Right lung (tissue), 2 donors: ENCODE measurements at regions not wholly inside any gene's neighbourhood (a gene's known extent, or its start where the extent isn't known, plus 50 kb on each side); places are given as distances from the start of the nearest gene placed in this dataset.

ENCODE experiments used
- DNase-seq, 2 donors: peaks; one replicate each; pipeline ENCODE4 v3.0.0-alpha.2; 2013

- no peak for DNase-seq
These were observed 159.2 kb downstream of the SLC35B3 start for GRCh38 chr6:8276148-8276547.

- DNase-seq = no peak
These were observed 159.7 kb downstream of the SLC35B3 start for GRCh38 chr6:8275667-8276066.

GRCh38 chr6:8274226-8274625, 161.1 kb downstream of the SLC35B3 start:
- no peak for DNase-seq

GRCh38 chr6:8269872-8270454, 165.4 kb downstream of the SLC35B3 start:
- peak in 1 of 2 donors; percentile 22 for DNase-seq

GRCh38 chr6:8269094-8269493, 166.3 kb downstream of the SLC35B3 start:
- DNase-seq = no peak

GRCh38 chr6:8268606-8269005, 166.3 kb upstream of the EEF1E1 start:
- DNase-seq = no peak

GRCh38 chr6:8268156-8268555, 165.8 kb upstream of the EEF1E1 start:
- no peak for DNase-seq

GRCh38 chr6:8260610-8261009, 158.3 kb upstream of the EEF1E1 start:
- no peak for DNase-seq

GRCh38 chr6:8246403-8246802, 144.1 kb upstream of the EEF1E1 start:
- DNase-seq = no peak

GRCh38 chr6:8245726-8246125, 143.4 kb upstream of the EEF1E1 start:
- no peak for DNase-seq

GRCh38 chr6:8243475-8243874, 141.1 kb upstream of the EEF1E1 start:
- DNase-seq = no peak

GRCh38 chr6:8242885-8243284, 140.5 kb upstream of the EEF1E1 start:
- no peak for DNase-seq

- DNase-seq = no peak
These were observed 138.0 kb upstream of the EEF1E1 start for GRCh38 chr6:8240301-8240700.

- DNase-seq = no peak
These were observed 136.7 kb upstream of the EEF1E1 start for GRCh38 chr6:8238773-8239683.

GRCh38 chr6:8237668-8238067, 135.3 kb upstream of the EEF1E1 start:
- DNase-seq = no peak

GRCh38 chr6:8236956-8237355, 134.6 kb upstream of the EEF1E1 start:
- no peak for DNase-seq

GRCh38 chr6:8234321-8234720, 132.0 kb upstream of the EEF1E1 start:
- DNase-seq = no peak

GRCh38 chr6:8231956-8232355, 129.6 kb upstream of the EEF1E1 start:
- no peak for DNase-seq

- DNase-seq = no peak
These were observed 127.8 kb upstream of the EEF1E1 start for GRCh38 chr6:8229915-8230756.

- DNase-seq = no peak
These were observed 122.8 kb upstream of the EEF1E1 start for GRCh38 chr6:8225113-8225512.

- no peak for DNase-seq
These were observed 121.3 kb upstream of the EEF1E1 start for GRCh38 chr6:8223678-8224077.

GRCh38 chr6:8219352-8219943, 117.1 kb upstream of the EEF1E1 start:
- peak; percentile 23 to 25 for DNase-seq
